H7 (cell line): ENCODE measurements at regions not wholly inside any gene's neighbourhood (a gene's known extent, or its start where the extent isn't known, plus 50 kb on each side); places are given as distances from the start of the nearest gene placed in this dataset.
"Not testable (repeated sequence)": the region's sequence is repeated elsewhere in the genome, so short reads cannot be mapped to it uniquely, and the experiment has no call there.

Experiments
- DNase-seq: peaks from one replicate; pipeline ENCODE4 v3.0.0; 2012
- H3K27me3 ChIP-seq: 2 replicates; pipeline ENCODE4 v1.6.0; 2011; ENCODE audit warnings: mild to moderate bottlenecking, low read length; ENCODE audit not compliant: control insufficient read depth, insufficient read depth
- H3K36me3 ChIP-seq: replicated peaks from 2 replicates; pipeline ENCODE4 v1.5.1; 2011; ENCODE audit warnings: low read length; ENCODE audit not compliant: control insufficient read depth, insufficient read depth
- H3K4me3 ChIP-seq: 2 replicates; pipeline ENCODE4 v1.5.1; 2011; ENCODE audit warnings: low read depth, mild to moderate bottlenecking, control low read depth, low read length, moderate library complexity; ENCODE audit not compliant: insufficient read depth

- peak; percentile 54 for DNase-seq
- Histone ChIP-seq H3K27me3 (peaks cover 7% of the 10 kb centered on the region), H3K4me3 (no peak overlapping the region), H3K36me3 (no peaks in the 10 kb centered on the region)
Measured at GRCh38 chr12:3421191-3421978, 69.6 kb upstream of the PRMT8 start.

GRCh38 chr12:3424796-3425195 lies 66.2 kb upstream of the PRMT8 start:
- not testable (repeated sequence) for H3K4me3 ChIP-seq, DNase-seq, H3K36me3 ChIP-seq, H3K27me3 ChIP-seq

- no peak overlapping the region for H3K4me3 ChIP-seq
- H3K36me3 ChIP-seq = no peaks in the 10 kb centered on the region
- no peak for DNase-seq
- H3K27me3 ChIP-seq = no peaks in the 10 kb centered on the region
Measured at GRCh38 chr12:3427956-3428355, 63.0 kb upstream of the PRMT8 start.

GRCh38 chr12:3428631-3429030 lies 62.4 kb upstream of the PRMT8 start:
- DNase-seq = no peak
- no peaks in the 10 kb centered on the region for H3K27me3 ChIP-seq
- H3K36me3 ChIP-seq = no peaks in the 10 kb centered on the region
- H3K4me3 ChIP-seq = no peak overlapping the region

GRCh38 chr12:3429523-3429922 lies 61.5 kb upstream of the PRMT8 start:
- H3K36me3 ChIP-seq, DNase-seq, H3K4me3 ChIP-seq, H3K27me3 ChIP-seq: not testable (repeated sequence)

- Histone ChIP-seq H3K27me3 (no peaks in the 10 kb centered on the region), H3K36me3 (no peaks in the 10 kb centered on the region), H3K4me3 (no peak overlapping the region)
- no peak for DNase-seq
Measured at GRCh38 chr12:3431686-3432085, 59.3 kb upstream of the PRMT8 start.

- H3K36me3 ChIP-seq = no peaks in the 10 kb centered on the region
- DNase-seq = peak; percentile 55
- H3K27me3 ChIP-seq = no peaks in the 10 kb centered on the region
- no peak overlapping the region for H3K4me3 ChIP-seq
Measured at GRCh38 chr12:3432176-3432742, 58.7 kb upstream of the PRMT8 start.

- no peak overlapping the region for H3K4me3 ChIP-seq
- DNase-seq = no peak
- H3K36me3 ChIP-seq = no peaks in the 10 kb centered on the region
- no peaks in the 10 kb centered on the region for H3K27me3 ChIP-seq
Measured at GRCh38 chr12:3432868-3433267, 58.1 kb upstream of the PRMT8 start.

GRCh38 chr12:3436461-3437065 lies 54.4 kb upstream of the PRMT8 start:
- H3K27me3 ChIP-seq = no peaks in the 10 kb centered on the region
- no peak for DNase-seq
- no peak overlapping the region for H3K4me3 ChIP-seq
- no peaks in the 10 kb centered on the region for H3K36me3 ChIP-seq

- Histone ChIP-seq H3K27me3 (no peaks in the 10 kb centered on the region), H3K36me3 (no peaks in the 10 kb centered on the region), H3K4me3 (no peak overlapping the region)
- DNase-seq = no peak
Measured at GRCh38 chr12:3437986-3438385, 53.0 kb upstream of the PRMT8 start.

- H3K27me3 ChIP-seq = no peaks in the 10 kb centered on the region
- H3K4me3 ChIP-seq = no peak overlapping the region
- H3K36me3 ChIP-seq = no peaks in the 10 kb centered on the region
- DNase-seq = no peak
Measured at GRCh38 chr12:3438401-3438800, 52.6 kb upstream of the PRMT8 start.
